WERI-Rb-1 (cell line): ENCODE measurements at regions not wholly inside any gene's neighbourhood (a gene's known extent, or its start where the extent isn't known, plus 50 kb on each side); places are given as distances from the start of the nearest gene placed in this dataset.

Experiments
- DNase-seq: peaks from one replicate; pipeline ENCODE4 v3.0.0-alpha.2; 2020
- H3K27ac ChIP-seq: fragments of 250-450 bp; sonication (Bioruptor Pico); 2 replicates; pipeline ENCODE4 v1.5.1; 2020; ENCODE audit warnings: mild to moderate bottlenecking, moderate library complexity
- H3K27me3 ChIP-seq: fragments of 250-450 bp; sonication (Bioruptor Pico); 2 replicates; pipeline ENCODE4 v1.5.1; 2021; ENCODE audit warnings: mild to moderate bottlenecking, low read depth, moderate library complexity; ENCODE audit not compliant: insufficient read depth, severe bottlenecking
- H3K36me3 ChIP-seq: fragments of 250-450 bp; sonication (Bioruptor Pico); 2 replicates; pipeline ENCODE4 v1.5.1; 2020; ENCODE audit warnings: mild to moderate bottlenecking, moderate library complexity
- H3K4me3 ChIP-seq: 2 replicates; pipeline ENCODE4 v1.5.1; 2011; ENCODE audit warnings: low read depth, mild to moderate bottlenecking, control low read depth, low read length
- H3K9me3 ChIP-seq: fragments of 250-450 bp; sonication (Bioruptor Pico); 2 replicates; pipeline ENCODE4 v1.5.1; 2021; ENCODE audit warnings: mild to moderate bottlenecking, moderate library complexity; ENCODE audit not compliant: severe bottlenecking
- CTCF ChIP-seq: IDR thresholded peaks from 2 replicates; pipeline ENCODE4 v1.5.1; 2011; ENCODE audit warnings: low read depth, mild to moderate bottlenecking, control low read depth, inconsistent platforms, low read length

- H3K4me3 ChIP-seq = no peak overlapping the region
- H3K27ac ChIP-seq = no peak overlapping the region
- DNase-seq = no peak
- no peaks in the 10 kb centered on the region for H3K9me3 ChIP-seq
- H3K36me3 ChIP-seq = no peaks in the 10 kb centered on the region
- no peak for TF ChIP-seq CTCF
- H3K27me3 ChIP-seq = no peaks in the 10 kb centered on the region
These were observed 232.0 kb downstream of the IPO8 start for GRCh38 chr12:30463636-30464035.

- Histone ChIP-seq H3K4me3 (no peak overlapping the region), H3K27ac (no peak overlapping the region), H3K9me3 (no peaks in the 10 kb centered on the region), H3K27me3 (no peaks in the 10 kb centered on the region), H3K36me3 (no peaks in the 10 kb centered on the region)
- DNase-seq = no peak
- no peak for TF ChIP-seq CTCF
These were observed 233.4 kb downstream of the IPO8 start for GRCh38 chr12:30462249-30462648.

GRCh38 chr12:30461026-30461615 lies 234.5 kb downstream of the IPO8 start:
- Histone ChIP-seq H3K27me3 (no peaks in the 10 kb centered on the region), H3K27ac (no peak overlapping the region), H3K36me3 (no peaks in the 10 kb centered on the region), H3K9me3 (no peaks in the 10 kb centered on the region), H3K4me3 (no peak overlapping the region)
- TF ChIP-seq CTCF = no peak
- DNase-seq = no peak

GRCh38 chr12:30458453-30458852 lies 237.2 kb downstream of the IPO8 start:
- Histone ChIP-seq H3K4me3 (no peak overlapping the region), H3K36me3 (no peaks in the 10 kb centered on the region), H3K9me3 (no peaks in the 10 kb centered on the region), H3K27ac (no peak overlapping the region), H3K27me3 (no peaks in the 10 kb centered on the region)
- no peak for TF ChIP-seq CTCF
- no peak for DNase-seq

- Histone ChIP-seq H3K27me3 (no peaks in the 10 kb centered on the region), H3K9me3 (no peaks in the 10 kb centered on the region), H3K36me3 (no peaks in the 10 kb centered on the region), H3K27ac (no peak overlapping the region), H3K4me3 (no peak overlapping the region)
- TF ChIP-seq CTCF = no peak
- peak; percentile 9 for DNase-seq
These were observed 237.9 kb downstream of the IPO8 start for GRCh38 chr12:30457621-30458289.

GRCh38 chr12:30450872-30451271 lies 244.8 kb downstream of the IPO8 start:
- no peak for DNase-seq
- Histone ChIP-seq H3K27me3 (no peaks in the 10 kb centered on the region), H3K4me3 (no peak overlapping the region), H3K27ac (no peak overlapping the region), H3K36me3 (no peaks in the 10 kb centered on the region), H3K9me3 (no peaks in the 10 kb centered on the region)
- TF ChIP-seq CTCF = no peak
